GM23248 (cell line): ENCODE measurements at regions not wholly inside any gene's neighbourhood (a gene's known extent, or its start where the extent isn't known, plus 50 kb on each side); places are given as distances from the start of the nearest gene placed in this dataset.

ENCODE experiments used
- EZH2 ChIP-seq: fragments of 200-600 bp; sonication (generic); IDR thresholded peaks from 2 replicates; pipeline ENCODE4 v1.6.1; 2018; ENCODE audit warnings: antibody characterized with exemption, mild to moderate bottlenecking; ENCODE audit not compliant: insufficient read depth, poor library complexity, severe bottlenecking
- EZH2phosphoT487 ChIP-seq: fragments of 200-600 bp; sonication (generic); IDR thresholded peaks from 2 replicates; pipeline ENCODE4 v1.6.1; 2018; ENCODE audit warnings: antibody characterized with exemption, moderate library complexity, mild to moderate bottlenecking, low read depth; ENCODE audit not compliant: insufficient read depth

GRCh38 chr9:118929287-118929686 is 439.9 kb downstream of the BRINP1 start:
- TF ChIP-seq EZH2phosphoT487 (no peak), EZH2 (no peak)
